Nephron progenitor cell (in vitro differentiated cells): ENCODE measurements at regions not wholly inside any gene's neighbourhood (a gene's known extent, or its start where the extent isn't known, plus 50 kb on each side); places are given as distances from the start of the nearest gene placed in this dataset.

Experiments
- DNase-seq: peaks from one replicate; pipeline ENCODE4 v3.0.0; 2021
- H3K27ac Mint-ChIP-seq: 2 replicates; pipeline ENCODE4 v1.8.0; 2021; ENCODE audit warnings: mild to moderate bottlenecking, moderate library complexity, mixed read lengths
- H3K27me3 Mint-ChIP-seq: 2 replicates; pipeline ENCODE4 v1.8.0; 2021; ENCODE audit warnings: mild to moderate bottlenecking, low read depth, mixed read lengths; ENCODE audit not compliant: poor library complexity
- H3K36me3 Mint-ChIP-seq: 2 replicates; pipeline ENCODE4 v1.8.0; 2021; ENCODE audit warnings: low read depth, mixed read lengths
- H3K4me1 Mint-ChIP-seq: 2 replicates; pipeline ENCODE4 v1.8.0; 2021; ENCODE audit warnings: mixed read lengths
- H3K4me3 Mint-ChIP-seq: 2 replicates; pipeline ENCODE4 v1.8.0; 2021; ENCODE audit warnings: mild to moderate bottlenecking, moderate library complexity, mixed read lengths
- H3K9me3 Mint-ChIP-seq: 2 replicates; pipeline ENCODE4 v1.8.0; 2021; ENCODE audit warnings: mild to moderate bottlenecking, moderate library complexity, mixed read lengths
- CTCF ChIP-seq: fragments of 200-600 bp; sonication (generic); IDR thresholded peaks from 2 replicates; pipeline ENCODE4 v1.5.0; 2021; ENCODE audit warnings: antibody characterized with exemption

- no peak overlapping the region for H3K27ac Mint-ChIP-seq
- no peak for TF ChIP-seq CTCF
- H3K4me3 Mint-ChIP-seq: no peak overlapping the region
- peaks cover 4% of the 10 kb centered on the region for H3K36me3 Mint-ChIP-seq
- no peak for DNase-seq
- H3K4me1 Mint-ChIP-seq: no peaks in the 10 kb centered on the region
- peaks cover 49% of the 10 kb centered on the region for H3K9me3 Mint-ChIP-seq
- H3K27me3 Mint-ChIP-seq: peaks cover 13% of the 10 kb centered on the region
Observed at GRCh38 chr10:119996944-119997343, 104.4 kb downstream of the SEC23IP start.

GRCh38 chr10:119997429-119997828 is 104.9 kb downstream of the SEC23IP start:
- H3K4me1 Mint-ChIP-seq: no peaks in the 10 kb centered on the region
- no peak for TF ChIP-seq CTCF
- no peak for DNase-seq
- peaks cover 49% of the 10 kb centered on the region for H3K9me3 Mint-ChIP-seq
- peaks cover 4% of the 10 kb centered on the region for H3K36me3 Mint-ChIP-seq
- H3K27me3 Mint-ChIP-seq: peaks cover 18% of the 10 kb centered on the region
- H3K4me3 Mint-ChIP-seq: no peak overlapping the region
- H3K27ac Mint-ChIP-seq: no peak overlapping the region

GRCh38 chr10:120002785-120003184 is 110.3 kb downstream of the SEC23IP start:
- H3K27me3 Mint-ChIP-seq: peaks cover 20% of the 10 kb centered on the region
- no peak for TF ChIP-seq CTCF
- DNase-seq: no peak
- no peak overlapping the region for H3K27ac Mint-ChIP-seq
- no peak overlapping the region for H3K4me3 Mint-ChIP-seq
- H3K4me1 Mint-ChIP-seq: peaks cover 8% of the 10 kb centered on the region
- H3K9me3 Mint-ChIP-seq: peaks cover 15% of the 10 kb centered on the region
- no peaks in the 10 kb centered on the region for H3K36me3 Mint-ChIP-seq

- TF ChIP-seq CTCF: no peak
- no peaks in the 10 kb centered on the region for H3K36me3 Mint-ChIP-seq
- no peak for DNase-seq
- H3K27ac Mint-ChIP-seq: no peak overlapping the region
- peaks cover 8% of the 10 kb centered on the region for H3K4me1 Mint-ChIP-seq
- H3K9me3 Mint-ChIP-seq: peaks cover 6% of the 10 kb centered on the region
- peaks cover 27% of the 10 kb centered on the region for H3K27me3 Mint-ChIP-seq
- H3K4me3 Mint-ChIP-seq: no peak overlapping the region
Observed at GRCh38 chr10:120005207-120006201, 113.0 kb downstream of the SEC23IP start.

- H3K27me3 Mint-ChIP-seq: peaks cover 42% of the 10 kb centered on the region
- H3K9me3 Mint-ChIP-seq: peaks cover 6% of the 10 kb centered on the region
- DNase-seq: no peak
- H3K4me1 Mint-ChIP-seq: peaks cover 23% of the 10 kb centered on the region
- TF ChIP-seq CTCF: no peak
- no peak overlapping the region for H3K4me3 Mint-ChIP-seq
- H3K27ac Mint-ChIP-seq: no peak overlapping the region
- H3K36me3 Mint-ChIP-seq: no peaks in the 10 kb centered on the region
Observed at GRCh38 chr10:120007261-120007660, 114.7 kb downstream of the SEC23IP start.
